Endothelial cell (in vitro differentiated cells): ENCODE measurements at regions not wholly inside any gene's neighbourhood (a gene's known extent, or its start where the extent isn't known, plus 50 kb on each side); places are given as distances from the start of the nearest gene placed in this dataset.

Source experiments
- DNase-seq: peaks from one replicate; pipeline ENCODE4 v3.0.0; 2021; ENCODE audit warnings: low spot score
- H3K27ac Mint-ChIP-seq: one replicate; pipeline ENCODE4 v1.8.0; 2021; ENCODE audit warnings: mixed read lengths, inconsistent platforms; ENCODE audit not compliant: unreplicated experiment
- H3K27me3 Mint-ChIP-seq: one replicate; pipeline ENCODE4 v1.8.0; 2021; ENCODE audit warnings: mild to moderate bottlenecking, moderate library complexity, mixed read lengths, inconsistent platforms; ENCODE audit not compliant: unreplicated experiment
- H3K36me3 Mint-ChIP-seq: one replicate; pipeline ENCODE4 v1.8.0; 2021; ENCODE audit warnings: mild to moderate bottlenecking, low read depth, mixed read lengths, inconsistent platforms; ENCODE audit not compliant: unreplicated experiment
- H3K4me1 Mint-ChIP-seq: one replicate; pipeline ENCODE4 v1.8.0; 2021; ENCODE audit warnings: mild to moderate bottlenecking, mixed read lengths, inconsistent platforms; ENCODE audit not compliant: unreplicated experiment
- H3K4me3 Mint-ChIP-seq: one replicate; pipeline ENCODE4 v1.8.0; 2021; ENCODE audit warnings: mild to moderate bottlenecking, mixed read lengths, inconsistent platforms; ENCODE audit not compliant: unreplicated experiment
- H3K9me3 Mint-ChIP-seq: one replicate; pipeline ENCODE4 v1.8.0; 2021; ENCODE audit warnings: mixed read lengths, inconsistent platforms; ENCODE audit not compliant: unreplicated experiment
- TF ChIP-seq, protein P1 (sequence below): fragments of 200-600 bp; sonication (generic); IDR thresholded peaks from one replicate; pipeline ENCODE4 v1.5.0; 2021; ENCODE audit warnings: antibody characterized with exemption; ENCODE audit not compliant: unreplicated experiment

DNA sequence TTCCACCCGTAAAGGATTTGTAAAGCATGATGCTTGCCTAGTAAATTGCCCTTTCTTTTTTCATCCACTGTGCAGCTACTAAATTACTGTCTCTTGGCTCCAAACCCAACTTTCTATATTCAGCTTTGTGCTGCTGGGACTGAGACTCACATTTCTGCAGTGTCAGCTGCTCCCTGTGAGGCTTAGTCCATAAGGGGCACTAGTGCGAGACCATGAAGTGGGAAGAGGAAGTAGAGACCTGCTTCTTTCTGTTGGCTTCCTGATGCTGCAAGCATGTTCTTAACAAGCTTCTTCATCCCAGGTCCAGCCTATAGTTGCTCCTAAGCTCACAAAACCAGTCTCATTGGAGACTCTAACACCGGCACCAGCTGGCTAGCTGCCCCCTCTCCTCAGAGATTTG lies 74.9 kb upstream of the HS3ST2 start:
- no peak for DNase-seq
- TF ChIP-seq, protein P1, sequence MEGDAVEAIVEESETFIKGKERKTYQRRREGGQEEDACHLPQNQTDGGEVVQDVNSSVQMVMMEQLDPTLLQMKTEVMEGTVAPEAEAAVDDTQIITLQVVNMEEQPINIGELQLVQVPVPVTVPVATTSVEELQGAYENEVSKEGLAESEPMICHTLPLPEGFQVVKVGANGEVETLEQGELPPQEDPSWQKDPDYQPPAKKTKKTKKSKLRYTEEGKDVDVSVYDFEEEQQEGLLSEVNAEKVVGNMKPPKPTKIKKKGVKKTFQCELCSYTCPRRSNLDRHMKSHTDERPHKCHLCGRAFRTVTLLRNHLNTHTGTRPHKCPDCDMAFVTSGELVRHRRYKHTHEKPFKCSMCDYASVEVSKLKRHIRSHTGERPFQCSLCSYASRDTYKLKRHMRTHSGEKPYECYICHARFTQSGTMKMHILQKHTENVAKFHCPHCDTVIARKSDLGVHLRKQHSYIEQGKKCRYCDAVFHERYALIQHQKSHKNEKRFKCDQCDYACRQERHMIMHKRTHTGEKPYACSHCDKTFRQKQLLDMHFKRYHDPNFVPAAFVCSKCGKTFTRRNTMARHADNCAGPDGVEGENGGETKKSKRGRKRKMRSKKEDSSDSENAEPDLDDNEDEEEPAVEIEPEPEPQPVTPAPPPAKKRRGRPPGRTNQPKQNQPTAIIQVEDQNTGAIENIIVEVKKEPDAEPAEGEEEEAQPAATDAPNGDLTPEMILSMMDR: no peak
- no peak overlapping the region for H3K4me3 Mint-ChIP-seq
- H3K4me1 Mint-ChIP-seq: no peaks in the 10 kb centered on the region
- H3K36me3 Mint-ChIP-seq: no peaks in the 10 kb centered on the region
- H3K27ac Mint-ChIP-seq: no peak overlapping the region
- H3K9me3 Mint-ChIP-seq: no peaks in the 10 kb centered on the region
- H3K27me3 Mint-ChIP-seq: peaks cover 3% of the 10 kb centered on the region

DNA sequence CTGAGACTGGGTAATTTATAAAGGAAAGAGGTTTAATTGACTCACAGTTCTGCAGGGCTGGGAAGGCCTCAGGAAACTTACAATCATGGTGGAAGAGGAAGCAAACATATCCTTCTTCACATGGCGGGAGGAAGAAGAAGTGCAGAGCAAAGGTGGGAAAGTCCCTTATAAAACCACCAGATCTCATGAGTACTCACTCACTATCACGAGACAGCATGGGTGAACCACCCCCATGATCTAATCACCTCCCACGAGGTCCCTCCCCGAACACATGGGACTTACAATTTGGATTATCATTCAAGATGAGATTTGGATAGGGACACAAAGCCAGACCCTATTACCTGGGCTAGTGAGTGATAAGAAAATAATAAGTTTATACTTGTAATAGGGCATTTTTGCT lies 70.6 kb upstream of the HS3ST2 start:
- Mint-ChIP-seq H3K36me3 (no peaks in the 10 kb centered on the region), H3K27me3 (no peaks in the 10 kb centered on the region), H3K4me3 (no peak overlapping the region), H3K9me3 (no peaks in the 10 kb centered on the region), H3K27ac (no peak overlapping the region), H3K4me1 (no peaks in the 10 kb centered on the region)
- no peak for DNase-seq
- TF ChIP-seq, protein P1: no peak

DNA sequence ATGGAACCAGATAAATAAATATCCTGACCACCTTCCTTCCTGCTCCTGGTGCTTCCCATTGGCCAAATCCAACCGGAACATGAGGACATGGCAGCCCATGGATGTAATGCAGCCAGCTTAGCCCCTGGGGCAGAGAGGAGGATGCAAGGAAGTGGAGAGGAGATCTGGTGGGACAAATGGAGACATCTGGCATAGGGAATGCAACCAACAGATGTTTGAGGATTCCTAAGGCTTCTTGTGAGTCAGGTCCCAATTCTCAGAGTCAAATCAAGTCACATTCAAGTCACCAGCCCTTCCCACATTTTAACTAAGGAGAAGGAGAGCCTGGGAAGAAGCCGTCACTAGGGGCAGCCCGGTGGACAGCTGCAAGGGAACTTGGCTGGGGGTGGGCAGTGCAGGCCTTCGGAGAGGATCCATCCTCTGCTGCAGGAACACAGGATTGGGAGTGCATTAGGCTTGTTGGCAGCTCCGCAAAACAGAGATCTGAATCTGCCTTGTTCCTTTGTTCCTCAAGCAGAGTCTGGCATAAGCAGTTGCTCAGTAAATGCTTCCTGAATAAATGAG lies 62.8 kb upstream of the HS3ST2 start:
- Mint-ChIP-seq H3K27me3 (peaks cover 3% of the 10 kb centered on the region), H3K27ac (no peak overlapping the region), H3K4me1 (peaks cover 3% of the 10 kb centered on the region), H3K9me3 (no peaks in the 10 kb centered on the region), H3K4me3 (no peak overlapping the region), H3K36me3 (peaks cover 5% of the 10 kb centered on the region)
- no peak for DNase-seq
- TF ChIP-seq, protein P1: no peak

DNA sequence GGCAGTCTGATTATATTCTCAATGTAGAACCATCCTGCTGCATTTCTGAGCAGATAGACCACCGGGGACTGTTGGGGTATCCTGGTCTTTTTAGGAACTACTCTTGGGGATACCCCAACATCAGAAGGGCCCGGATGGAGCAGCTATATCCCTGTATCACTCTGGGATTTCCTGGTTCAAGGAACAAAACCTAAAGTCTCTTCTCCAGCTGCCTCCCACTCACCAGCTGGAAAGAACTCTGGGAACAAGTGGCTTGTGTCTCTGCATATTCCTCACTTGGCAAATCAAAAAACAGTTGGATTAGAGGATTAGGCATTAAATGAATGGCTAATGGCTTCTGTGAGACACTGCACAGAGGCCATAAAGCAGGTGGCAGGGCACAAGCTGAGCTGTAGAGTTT lies 62.3 kb upstream of the HS3ST2 start:
- Mint-ChIP-seq H3K9me3 (no peaks in the 10 kb centered on the region), H3K27ac (no peak overlapping the region), H3K4me1 (peaks cover 3% of the 10 kb centered on the region), H3K27me3 (peaks cover 3% of the 10 kb centered on the region), H3K36me3 (peaks cover 5% of the 10 kb centered on the region), H3K4me3 (no peak overlapping the region)
- DNase-seq: no peak
- TF ChIP-seq, protein P1: no peak

DNA sequence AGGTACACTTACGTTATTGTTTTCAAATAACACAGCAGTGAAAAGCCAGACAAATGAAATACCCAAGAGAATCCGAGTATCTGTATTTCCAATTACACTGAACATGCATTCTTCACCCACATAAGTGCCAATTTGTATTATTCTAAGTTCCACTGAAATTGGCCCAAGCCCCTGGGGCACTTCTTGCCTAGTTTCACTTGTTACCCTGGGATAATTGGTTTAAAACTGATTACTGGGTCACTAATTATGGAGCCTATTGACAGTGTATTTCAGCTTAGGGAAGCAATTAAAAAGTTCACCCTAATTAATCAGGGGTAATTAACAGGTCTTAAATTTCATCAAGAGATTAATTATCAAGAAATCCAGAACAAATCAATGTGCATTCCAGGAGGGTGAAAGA lies 60.5 kb upstream of the HS3ST2 start:
- Mint-ChIP-seq H3K36me3 (peaks cover 5% of the 10 kb centered on the region), H3K27ac (no peak overlapping the region), H3K9me3 (no peaks in the 10 kb centered on the region), H3K4me3 (no peak overlapping the region), H3K27me3 (peaks cover 5% of the 10 kb centered on the region), H3K4me1 (peaks cover 3% of the 10 kb centered on the region)
- no peak for DNase-seq
- TF ChIP-seq, protein P1: no peak
